Hepatocyte (in vitro differentiated cells): ENCODE measurements at regions not wholly inside any gene's neighbourhood (a gene's known extent, or its start where the extent isn't known, plus 50 kb on each side); places are given as distances from the start of the nearest gene placed in this dataset.

Source experiments
- DNase-seq: peaks from one replicate; pipeline ENCODE4 v3.0.0-alpha.2; 2016; ENCODE audit warnings: low spot score
- H2AFZ ChIP-seq: fragments of 200-600 bp; sonication (generic); 2 replicates; pipeline ENCODE4 v1.6.0; 2016; ENCODE audit warnings: antibody characterized with exemption, mild to moderate bottlenecking
- H3K27ac ChIP-seq: fragments of 200-600 bp; sonication (generic); 2 replicates; pipeline ENCODE4 v1.5.1; 2016; ENCODE audit warnings: mild to moderate bottlenecking
- H3K27me3 ChIP-seq: fragments of 200-600 bp; sonication (generic); 2 replicates; pipeline ENCODE4 v1.6.1; 2016
- H3K36me3 ChIP-seq: fragments of 200-600 bp; sonication (generic); replicated peaks from 2 replicates; pipeline ENCODE4 v1.5.1; 2016; ENCODE audit warnings: low read depth; ENCODE audit not compliant: insufficient read depth
- H3K4me1 ChIP-seq: fragments of 200-600 bp; sonication (generic); 2 replicates; pipeline ENCODE4 v1.5.1; 2016; ENCODE audit warnings: mild to moderate bottlenecking, moderate library complexity; ENCODE audit not compliant: insufficient read depth
- H3K4me2 ChIP-seq: fragments of 200-600 bp; sonication (generic); 2 replicates; pipeline ENCODE4 v1.6.0; 2016
- H3K4me3 ChIP-seq: fragments of 200-600 bp; sonication (generic); 2 replicates; pipeline ENCODE4 v1.5.1; 2016; ENCODE audit warnings: mild to moderate bottlenecking
- H3K79me2 ChIP-seq: fragments of 200-600 bp; sonication (generic); 2 replicates; pipeline ENCODE4 v1.6.0; 2017; ENCODE audit warnings: mild to moderate bottlenecking
- H3K9me2 ChIP-seq: fragments of 200-600 bp; sonication (generic); replicated peaks from 2 replicates; pipeline ENCODE4 v1.6.0; 2017; ENCODE audit warnings: mild to moderate bottlenecking; ENCODE audit not compliant: insufficient read depth
- H3K9me3 ChIP-seq: fragments of 200-600 bp; sonication (generic); 2 replicates; pipeline ENCODE4 v1.5.1; 2016; ENCODE audit warnings: low read depth, mild to moderate bottlenecking
- H4K20me1 ChIP-seq: fragments of 200-600 bp; sonication (generic); 2 replicates; pipeline ENCODE4 v1.6.0; 2016; ENCODE audit warnings: mild to moderate bottlenecking; ENCODE audit not compliant: insufficient read depth, poor library complexity, severe bottlenecking
- EZH2 ChIP-seq: fragments of 200-600 bp; sonication (generic); IDR thresholded peaks from 2 replicates; pipeline ENCODE4 v1.6.1; 2016; ENCODE audit warnings: antibody characterized with exemption, mild to moderate bottlenecking, borderline replicate concordance
- EZH2phosphoT487 ChIP-seq: fragments of 200-600 bp; sonication (generic); IDR thresholded peaks from one replicate; pipeline ENCODE4 v1.6.1; 2018; ENCODE audit warnings: antibody characterized with exemption, mild to moderate bottlenecking, low read depth, moderate library complexity; ENCODE audit not compliant: unreplicated experiment, severe bottlenecking
- WGBS: methylation state at CpG from one replicate; pipeline ENCODE4 v1.1.6; 2016; ENCODE audit warnings: low lambda C conversion rate; ENCODE audit errors: missing lambda C conversion rate; 5-methylcytosine and 5-hydroxymethylcytosine counted together
- TF ChIP-seq, protein P1 (sequence below): fragments of 200-600 bp; sonication (generic); IDR thresholded peaks from 2 replicates; pipeline ENCODE4 v1.5.1; 2016; ENCODE audit warnings: antibody characterized with exemption, mild to moderate bottlenecking; ENCODE audit not compliant: poor library complexity

- H3K4me1 ChIP-seq, result no peaks in the 10 kb centered on the region
- no peaks in the 10 kb centered on the region for H3K9me3 ChIP-seq
- no peak overlapping the region for H2AFZ ChIP-seq
- 79% methylated on average over 7 of the region's 7 CpGs for WGBS
- no peaks in the 10 kb centered on the region for H3K9me2 ChIP-seq
- H3K4me3 ChIP-seq, result no peak overlapping the region
- H3K4me2 ChIP-seq, result no peak overlapping the region
- DNase-seq, result no peak
- no peaks in the 10 kb centered on the region for H3K36me3 ChIP-seq
- no peak overlapping the region for H3K27ac ChIP-seq
- TF ChIP-seq EZH2 (no peak), EZH2phosphoT487 (no peak)
- H4K20me1 ChIP-seq, result no peaks in the 10 kb centered on the region
- H3K27me3 ChIP-seq, result no peaks in the 10 kb centered on the region
- H3K79me2 ChIP-seq, result no peaks in the 10 kb centered on the region
These were observed 611.1 kb downstream of the ZEB2 start for GRCh38 chr2:143908843-143909242.

DNA sequence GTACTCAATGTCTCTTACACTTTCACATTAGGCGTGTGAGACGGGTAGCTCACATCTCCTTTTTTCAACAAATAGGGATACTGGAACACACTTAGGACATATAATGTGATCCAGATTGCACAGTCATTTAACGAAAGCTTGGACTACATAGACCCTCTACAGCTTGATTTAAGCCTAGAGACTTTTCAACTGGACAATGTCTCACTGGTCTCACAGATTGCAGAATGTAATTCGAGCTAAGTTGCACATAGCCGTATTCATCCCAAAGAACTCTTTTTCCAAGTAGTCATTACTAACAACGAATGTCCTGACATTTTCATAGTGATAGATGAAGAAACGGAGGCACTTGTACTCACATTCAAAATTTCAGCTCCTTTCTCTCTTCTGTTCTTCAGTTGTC, 612.1 kb downstream of the ZEB2 start:
- no peaks in the 10 kb centered on the region for H3K79me2 ChIP-seq
- H3K4me3 ChIP-seq, result no peak overlapping the region
- 89% methylated on average over 7 of the region's 7 CpGs for WGBS
- H2AFZ ChIP-seq, result no peak overlapping the region
- no peaks in the 10 kb centered on the region for H3K36me3 ChIP-seq
- no peaks in the 10 kb centered on the region for H3K27me3 ChIP-seq
- no peaks in the 10 kb centered on the region for H3K9me2 ChIP-seq
- H3K4me1 ChIP-seq, result no peaks in the 10 kb centered on the region
- H3K27ac ChIP-seq, result no peak overlapping the region
- H4K20me1 ChIP-seq, result no peaks in the 10 kb centered on the region
- no peaks in the 10 kb centered on the region for H3K9me3 ChIP-seq
- H3K4me2 ChIP-seq, result no peak overlapping the region
- TF ChIP-seq EZH2phosphoT487 (no peak), EZH2 (no peak)
- TF ChIP-seq, protein P1, sequence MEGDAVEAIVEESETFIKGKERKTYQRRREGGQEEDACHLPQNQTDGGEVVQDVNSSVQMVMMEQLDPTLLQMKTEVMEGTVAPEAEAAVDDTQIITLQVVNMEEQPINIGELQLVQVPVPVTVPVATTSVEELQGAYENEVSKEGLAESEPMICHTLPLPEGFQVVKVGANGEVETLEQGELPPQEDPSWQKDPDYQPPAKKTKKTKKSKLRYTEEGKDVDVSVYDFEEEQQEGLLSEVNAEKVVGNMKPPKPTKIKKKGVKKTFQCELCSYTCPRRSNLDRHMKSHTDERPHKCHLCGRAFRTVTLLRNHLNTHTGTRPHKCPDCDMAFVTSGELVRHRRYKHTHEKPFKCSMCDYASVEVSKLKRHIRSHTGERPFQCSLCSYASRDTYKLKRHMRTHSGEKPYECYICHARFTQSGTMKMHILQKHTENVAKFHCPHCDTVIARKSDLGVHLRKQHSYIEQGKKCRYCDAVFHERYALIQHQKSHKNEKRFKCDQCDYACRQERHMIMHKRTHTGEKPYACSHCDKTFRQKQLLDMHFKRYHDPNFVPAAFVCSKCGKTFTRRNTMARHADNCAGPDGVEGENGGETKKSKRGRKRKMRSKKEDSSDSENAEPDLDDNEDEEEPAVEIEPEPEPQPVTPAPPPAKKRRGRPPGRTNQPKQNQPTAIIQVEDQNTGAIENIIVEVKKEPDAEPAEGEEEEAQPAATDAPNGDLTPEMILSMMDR, result no peak
- DNase-seq, result no peak

DNA sequence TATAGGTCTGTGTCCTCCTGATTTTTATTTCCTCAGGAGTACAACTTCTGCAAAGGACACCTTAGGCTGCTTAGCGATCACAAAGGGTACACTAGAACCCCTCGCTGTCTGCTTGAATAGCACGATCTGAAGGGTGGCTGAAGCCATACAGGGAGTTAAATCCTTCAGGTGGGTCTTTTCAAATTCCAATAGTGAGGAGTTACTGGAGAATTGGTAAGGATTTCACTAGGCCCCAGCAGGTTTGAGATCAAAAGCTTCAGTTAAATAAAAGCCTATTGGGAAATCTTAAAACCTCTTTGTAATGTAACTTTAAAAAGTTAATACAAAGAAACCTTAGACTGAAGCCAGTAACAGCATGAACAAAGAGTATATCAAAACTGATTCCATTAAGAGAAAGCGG, 613.1 kb downstream of the ZEB2 start:
- Histone ChIP-seq H3K27ac (no peak overlapping the region), H3K4me3 (no peak overlapping the region), H3K79me2 (no peaks in the 10 kb centered on the region), H3K9me3 (no peaks in the 10 kb centered on the region), H3K36me3 (no peaks in the 10 kb centered on the region), H4K20me1 (no peaks in the 10 kb centered on the region), H2AFZ (no peak overlapping the region), H3K4me2 (no peak overlapping the region), H3K9me2 (no peaks in the 10 kb centered on the region), H3K27me3 (no peaks in the 10 kb centered on the region), H3K4me1 (no peaks in the 10 kb centered on the region)
- no peak for DNase-seq
- 75% methylated on average over 4 of the region's 4 CpGs for WGBS
- TF ChIP-seq, protein P1, result no peak
- TF ChIP-seq EZH2 (no peak), EZH2phosphoT487 (no peak)

GRCh38 chr2:143905587-143905986, 614.3 kb downstream of the ZEB2 start:
- 80% methylated on average over 4 of the region's 4 CpGs for WGBS
- Histone ChIP-seq H3K9me2 (no peaks in the 10 kb centered on the region), H3K27me3 (no peaks in the 10 kb centered on the region), H3K79me2 (no peaks in the 10 kb centered on the region), H4K20me1 (no peaks in the 10 kb centered on the region), H3K4me1 (no peaks in the 10 kb centered on the region), H3K9me3 (no peaks in the 10 kb centered on the region), H3K4me3 (no peak overlapping the region), H3K36me3 (no peaks in the 10 kb centered on the region), H3K4me2 (no peak overlapping the region), H2AFZ (no peak overlapping the region), H3K27ac (no peak overlapping the region)
- DNase-seq, result no peak
- TF ChIP-seq, protein P1, result no peak
- TF ChIP-seq EZH2phosphoT487 (no peak), EZH2 (no peak)
